ENCODE measurements at regions not wholly inside any gene's neighbourhood (a gene's known extent, or its start where the extent isn't known, plus 50 kb on each side); places are given as distances from the start of the nearest gene placed in this dataset.

- Mint-ChIP-seq H3K36me3 (no peaks in the 10 kb centered on the region), H3K27ac (no peak overlapping the region), H3K4me1 (no peaks in the 10 kb centered on the region), H3K9me3 (no peaks in the 10 kb centered on the region), H3K4me3 (no peak overlapping the region), H3K27me3 (ENCODE audit: low read depth in 2 of 2) (peaks cover 0 to 2% of the 10 kb centered on the region in 2 donors)
- Histone ChIP-seq H3K9me3 (ENCODE audit: control insufficient read depth, insufficient read depth, low read length) (no peaks in the 10 kb centered on the region), H3K4me1 (ENCODE audit: control insufficient read depth, insufficient read depth, low read length) (no peaks in the 10 kb centered on the region), H3K27ac (ENCODE audit: low read length) (no peak overlapping the region), H3K4me3 (ENCODE audit: low read length) (no peak overlapping the region), H3K27me3 (ENCODE audit: control insufficient read depth, insufficient read depth, low read length) (no peaks in the 10 kb centered on the region), H3K36me3 (ENCODE audit: control insufficient read depth, insufficient read depth, low read length) (no peaks in the 10 kb centered on the region)
- DNase-seq = no peak
- no peak for TF ChIP-seq CTCF (IDR thresholded peaks at IDR 0.05)
- intact Hi-C loops (cut with micrococcal nuclease) = no loop called here
- no peak for ATAC-seq
- 68% methylated on average over 1 of the region's 2 CpGs for WGBS (ENCODE audit: insufficient coverage)
Observed at GRCh38 chr4:77501851-77502250, 103.8 kb upstream of the CXCL13 start.

GRCh38 chr4:77504407-77504806 is 101.2 kb upstream of the CXCL13 start:
- no CpG with 5 or more reads among the region's 2 CpGs for WGBS (ENCODE audit: insufficient coverage)
- Histone ChIP-seq H3K4me1 (ENCODE audit: control insufficient read depth, insufficient read depth, low read length) (no peaks in the 10 kb centered on the region), H3K27me3 (ENCODE audit: control insufficient read depth, insufficient read depth, low read length) (no peaks in the 10 kb centered on the region), H3K36me3 (ENCODE audit: control insufficient read depth, insufficient read depth, low read length) (no peaks in the 10 kb centered on the region), H3K27ac (ENCODE audit: low read length) (no peak overlapping the region), H3K9me3 (ENCODE audit: control insufficient read depth, insufficient read depth, low read length) (no peaks in the 10 kb centered on the region), H3K4me3 (ENCODE audit: low read length) (no peak overlapping the region)
- H3K4me3 Mint-ChIP-seq = no peak overlapping the region
- peaks cover 0 to 2% of the 10 kb centered on the region in 2 donors for H3K27me3 Mint-ChIP-seq (ENCODE audit: low read depth in 2 of 2)
- DNase-seq (no peak), ATAC-seq (no peak)
- TF ChIP-seq CTCF (IDR thresholded peaks at IDR 0.05) = no peak
- H3K27ac Mint-ChIP-seq = no peak overlapping the region
- H3K4me1 Mint-ChIP-seq = no peaks in the 10 kb centered on the region
- intact Hi-C loops (cut with micrococcal nuclease) = no loop called here
- H3K36me3 Mint-ChIP-seq = no peaks in the 10 kb centered on the region
- no peaks in the 10 kb centered on the region for H3K9me3 Mint-ChIP-seq

GRCh38 chr4:77505275-77505957 is 100.2 kb upstream of the CXCL13 start:
- no peak for TF ChIP-seq CTCF (IDR thresholded peaks at IDR 0.05)
- Mint-ChIP-seq H3K36me3 (no peaks in the 10 kb centered on the region), H3K27me3 (ENCODE audit: low read depth in 2 of 2) (no peaks in the 10 kb centered on the region), H3K4me1 (no peaks in the 10 kb centered on the region), H3K4me3 (no peak overlapping the region), H3K9me3 (no peaks in the 10 kb centered on the region), H3K27ac (no peak overlapping the region)
- Histone ChIP-seq H3K27me3 (ENCODE audit: control insufficient read depth, insufficient read depth, low read length) (no peaks in the 10 kb centered on the region), H3K27ac (ENCODE audit: low read length) (no peak overlapping the region), H3K4me3 (ENCODE audit: low read length) (no peak overlapping the region), H3K36me3 (ENCODE audit: control insufficient read depth, insufficient read depth, low read length) (no peaks in the 10 kb centered on the region), H3K9me3 (ENCODE audit: control insufficient read depth, insufficient read depth, low read length) (no peaks in the 10 kb centered on the region), H3K4me1 (ENCODE audit: control insufficient read depth, insufficient read depth, low read length) (no peaks in the 10 kb centered on the region)
- intact Hi-C loops (cut with micrococcal nuclease) = no loop called here
- WGBS (ENCODE audit: insufficient coverage) = 82% methylated on average over 4 of the region's 4 CpGs
- DNase-seq = no peak
- ATAC-seq = no peak

GRCh38 chr4:77505958-77506319 is 99.7 kb upstream of the CXCL13 start:
- WGBS (ENCODE audit: insufficient coverage) = 89% methylated on average over 2 of the region's 2 CpGs
- no peaks in the 10 kb centered on the region for H3K27me3 Mint-ChIP-seq (ENCODE audit: low read depth in 2 of 2)
- no peaks in the 10 kb centered on the region for H3K36me3 ChIP-seq (ENCODE audit: control insufficient read depth, insufficient read depth, low read length)
- H3K36me3 Mint-ChIP-seq = no peaks in the 10 kb centered on the region
- H3K27ac ChIP-seq (ENCODE audit: low read length) = no peak overlapping the region
- no peak overlapping the region for H3K27ac Mint-ChIP-seq
- DNase-seq (no peak), ATAC-seq (no peak)
- intact Hi-C loops (cut with micrococcal nuclease) = no loop called here
- no peaks in the 10 kb centered on the region for H3K4me1 ChIP-seq (ENCODE audit: control insufficient read depth, insufficient read depth, low read length)
- H3K4me1 Mint-ChIP-seq = no peaks in the 10 kb centered on the region
- TF ChIP-seq CTCF (IDR thresholded peaks at IDR 0.05) = no peak
- no peaks in the 10 kb centered on the region for H3K27me3 ChIP-seq (ENCODE audit: control insufficient read depth, insufficient read depth, low read length)
- H3K4me3 ChIP-seq (ENCODE audit: low read length) = no peak overlapping the region
- no peak overlapping the region for H3K4me3 Mint-ChIP-seq
- no peaks in the 10 kb centered on the region for H3K9me3 ChIP-seq (ENCODE audit: control insufficient read depth, insufficient read depth, low read length)
- no peaks in the 10 kb centered on the region for H3K9me3 Mint-ChIP-seq

Data from natural killer cell (primary cell).